Activated CD4-positive, CD25-positive, alpha-beta regulatory T cell treated with anti-CD3 and anti-CD28 coated beads, Interleukin-2, amount 50 U/mL, for 72 hours (primary cell): ENCODE measurements at regions not wholly inside any gene's neighbourhood (a gene's known extent, or its start where the extent isn't known, plus 50 kb on each side); places are given as distances from the start of the nearest gene placed in this dataset.
A peak's percentile ranks its signal among the peaks of the same experiment; 100 is the strongest.
"Not testable (repeated sequence)": the region's sequence is repeated elsewhere in the genome, so short reads cannot be mapped to it uniquely, and the experiment has no call there.

Experiments used
- DNase-seq: peaks from one replicate; pipeline ENCODE4 v3.0.0; 2021

GRCh38 chr14:95818581-95818980 is 58.1 kb upstream of the TUNAR start:
- DNase-seq = no peak

DNA sequence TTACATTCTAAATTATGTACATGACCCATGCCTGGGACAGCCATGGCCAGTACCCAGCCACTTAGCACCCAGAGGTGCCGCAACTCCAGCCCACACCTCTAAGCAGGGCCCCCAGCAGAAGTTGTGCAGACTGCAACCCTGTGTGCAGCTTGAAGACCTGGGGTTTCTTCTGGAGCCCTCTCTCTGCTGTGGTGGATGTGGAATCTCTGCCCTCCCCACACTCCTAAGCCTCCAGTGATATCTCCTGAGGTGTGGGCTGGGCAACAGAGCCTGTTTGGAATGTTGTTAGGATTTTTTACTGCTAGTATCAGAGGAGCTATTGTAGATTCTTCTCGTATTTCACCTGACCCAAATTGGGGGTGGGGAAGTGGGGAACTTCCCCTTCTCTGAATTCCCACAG is 59.4 kb upstream of the TUNAR start:
- DNase-seq = no peak

DNA sequence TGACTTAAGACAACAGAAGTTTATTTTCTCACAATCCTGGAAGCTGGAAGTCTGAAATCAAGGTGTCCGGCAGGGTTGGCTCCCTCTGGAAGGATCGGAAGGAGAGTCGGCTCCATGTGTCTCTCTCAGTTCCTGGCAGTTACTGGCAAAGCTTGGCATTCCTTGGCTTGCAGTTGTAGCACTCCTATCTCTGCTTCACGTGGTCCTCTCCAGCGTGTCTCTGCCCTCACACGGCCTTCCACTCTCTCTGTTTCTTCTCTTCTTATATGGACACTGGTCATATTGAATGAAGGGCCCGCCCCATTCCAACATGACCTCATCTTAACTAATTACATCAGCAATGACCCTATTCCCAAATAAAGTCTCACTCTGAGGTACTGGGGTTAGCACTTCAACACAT is 60.1 kb upstream of the TUNAR start:
- DNase-seq = no peak

DNA sequence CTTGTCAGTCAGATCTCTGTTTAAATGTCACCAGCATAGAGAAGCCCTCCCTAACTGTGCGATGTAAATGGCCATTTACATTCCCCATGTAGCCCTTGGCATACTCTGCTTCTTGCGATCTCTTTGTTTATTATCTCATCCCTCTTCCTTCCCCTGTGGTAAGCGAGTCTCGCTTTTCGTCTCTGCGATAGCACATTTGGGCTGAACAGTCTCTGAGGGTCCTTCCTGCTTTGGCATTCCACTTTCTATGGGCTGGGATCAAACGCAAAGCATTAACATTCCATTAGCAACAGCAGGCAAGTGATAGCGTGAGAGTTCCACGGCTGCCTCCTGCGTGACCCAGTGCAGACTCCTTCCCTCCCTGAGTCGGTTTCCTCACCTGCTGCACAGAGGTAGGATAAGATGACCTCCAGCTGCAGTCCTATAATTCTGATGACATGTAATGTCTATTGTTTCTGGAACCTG is 61.4 kb upstream of the TUNAR start:
- no peak for DNase-seq

GRCh38 chr14:95814363-95815225 is 62.0 kb upstream of the TUNAR start:
- no peak for DNase-seq

DNA sequence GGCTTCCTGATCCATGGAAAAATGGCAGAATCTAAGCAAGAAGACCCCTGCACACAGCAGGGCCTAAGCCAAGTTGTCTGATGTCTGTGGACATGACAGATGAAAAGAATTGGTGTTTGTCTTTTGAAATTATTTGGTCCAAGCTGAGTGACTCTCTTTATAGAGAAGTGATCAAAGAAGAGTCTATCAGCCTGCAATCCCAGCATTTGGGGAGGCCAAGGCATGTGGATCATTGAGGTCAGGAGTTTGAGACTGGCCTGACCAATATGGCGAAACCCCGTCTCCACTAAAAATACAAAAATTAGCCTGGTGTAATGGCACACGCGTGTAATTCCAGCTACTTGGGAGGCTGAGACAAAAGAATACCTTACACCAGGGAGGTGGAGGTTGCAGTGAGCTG is 64.8 kb upstream of the TUNAR start:
- no peak for DNase-seq

DNA sequence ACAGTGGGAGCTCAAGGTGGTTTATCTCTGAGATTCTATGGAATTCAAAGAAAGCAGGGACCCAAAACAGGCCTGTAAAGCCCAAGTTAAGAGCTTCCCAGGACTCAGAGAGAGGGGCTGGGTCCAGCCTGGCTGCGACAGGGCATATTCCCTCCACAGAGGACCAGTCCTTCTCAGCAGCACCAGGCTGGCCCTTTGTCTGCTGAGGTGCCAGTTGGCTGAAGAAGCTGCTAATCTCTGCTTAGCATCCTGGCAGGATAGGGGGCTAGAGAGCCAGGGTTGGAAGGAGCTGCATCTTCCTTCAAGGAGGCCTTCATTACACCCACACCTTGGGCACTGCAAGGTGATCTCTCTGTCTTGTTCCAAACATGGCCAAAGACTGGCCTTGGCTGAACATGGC is 68.3 kb upstream of the TUNAR start:
- no peak for DNase-seq

DNA sequence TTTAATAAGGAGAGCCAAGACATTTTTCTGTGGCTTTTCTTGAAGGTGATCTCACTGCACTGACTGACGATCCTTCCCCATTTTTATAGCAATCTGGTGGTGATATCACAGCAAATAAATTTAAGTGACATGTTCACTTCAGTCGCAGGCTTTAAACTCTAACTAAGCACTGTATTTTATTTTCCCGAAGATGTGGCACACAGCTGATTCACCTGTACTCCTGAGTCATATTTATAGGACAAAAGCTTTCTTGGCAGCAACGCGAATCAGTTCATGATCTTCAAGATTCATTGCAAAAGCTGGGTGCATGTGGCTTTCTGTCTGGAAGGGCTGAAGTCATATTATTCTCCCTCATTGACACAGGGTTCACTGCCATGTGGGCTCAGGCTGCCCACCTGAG is 79.8 kb upstream of the TUNAR start:
- no peak for DNase-seq

DNA sequence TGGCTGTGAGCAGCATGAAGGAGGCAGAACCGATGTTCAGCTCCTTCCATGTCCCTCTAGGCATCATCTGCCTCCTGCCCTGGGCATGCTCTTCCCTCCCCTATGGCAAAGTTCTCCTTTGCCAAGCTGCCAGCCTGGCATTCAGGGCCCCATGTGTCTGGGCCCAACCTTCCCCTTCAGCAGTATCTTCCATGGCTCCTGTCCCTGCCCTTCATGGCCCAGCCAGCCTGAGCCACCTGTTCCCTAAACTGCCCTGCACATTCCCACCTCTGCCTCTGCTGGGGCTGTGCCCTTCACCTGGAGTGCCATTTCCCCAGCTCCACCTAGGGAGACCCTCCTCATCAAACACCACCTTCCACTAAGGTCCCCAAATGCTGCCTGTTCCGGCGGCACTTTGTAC is 74.0 kb upstream of the TCL1A start:
- no peak for DNase-seq

DNA sequence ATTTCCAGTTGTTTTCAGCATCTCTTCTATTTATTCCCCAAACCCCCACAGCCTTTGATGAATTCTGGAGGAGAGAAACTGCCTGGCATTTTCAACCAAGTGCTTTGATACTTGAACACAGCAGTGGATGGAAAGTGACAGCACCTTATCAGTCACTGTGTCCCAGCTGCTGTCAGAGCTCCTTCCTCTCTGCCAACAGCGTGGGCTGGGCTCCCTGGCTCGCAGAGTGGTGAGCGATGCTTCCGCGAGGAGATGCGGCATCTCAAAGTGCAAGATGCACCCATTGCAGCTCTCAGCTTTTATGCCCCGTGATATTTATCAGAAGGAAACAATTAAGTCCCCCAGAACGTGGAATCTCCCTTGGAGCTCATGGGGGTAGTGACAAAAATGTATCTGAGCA is 72.6 kb upstream of the TCL1A start:
- DNase-seq = no peak

- no peak for DNase-seq
These were observed 70.2 kb upstream of the TCL1A start for GRCh38 chr14:95784137-95784536.

GRCh38 chr14:95776798-95777534 is 63.0 kb upstream of the TCL1A start:
- DNase-seq = no peak

DNA sequence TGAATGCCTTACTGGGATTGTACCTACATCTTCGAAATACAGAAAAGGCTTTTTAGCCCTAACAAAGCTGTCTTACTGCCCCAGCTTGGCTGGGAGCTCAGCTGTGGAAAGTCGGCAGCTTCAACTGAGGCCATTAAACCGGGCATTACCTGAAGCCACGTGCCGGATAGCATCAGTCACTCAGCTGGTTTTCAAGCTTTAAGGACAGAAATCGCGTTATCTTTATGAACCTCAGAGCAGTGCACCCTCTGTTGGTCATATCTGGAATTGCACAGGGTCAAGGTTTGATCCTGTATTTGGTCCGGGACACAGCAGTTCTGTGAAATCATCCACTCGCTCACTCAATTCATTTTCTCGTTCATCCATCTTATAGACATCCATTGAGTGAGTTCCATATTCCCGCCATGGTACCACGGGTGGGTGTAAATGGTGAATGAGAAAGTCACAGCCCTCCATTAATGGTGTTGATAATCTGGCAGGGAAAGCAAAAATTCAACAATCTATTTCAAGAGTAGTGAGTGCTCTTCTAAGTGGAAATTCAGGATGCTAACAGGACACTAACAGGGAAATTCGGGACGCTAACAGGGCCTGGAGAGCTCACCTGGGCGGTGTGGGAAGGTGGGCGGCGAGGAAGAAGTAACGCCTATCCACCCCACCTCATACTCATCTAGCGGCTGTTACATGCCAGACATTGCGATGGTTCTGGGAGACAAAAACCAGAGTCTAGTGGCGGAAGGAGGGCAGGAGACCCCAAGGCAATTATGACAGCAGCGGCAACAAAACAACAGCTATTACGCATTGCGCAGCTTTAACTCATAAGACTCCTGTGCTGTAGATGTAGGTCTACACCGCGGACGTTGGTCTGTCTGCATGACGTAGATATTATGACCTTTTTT is 60.6 kb upstream of the TCL1A start:
- peak; percentile 53 for DNase-seq

DNA sequence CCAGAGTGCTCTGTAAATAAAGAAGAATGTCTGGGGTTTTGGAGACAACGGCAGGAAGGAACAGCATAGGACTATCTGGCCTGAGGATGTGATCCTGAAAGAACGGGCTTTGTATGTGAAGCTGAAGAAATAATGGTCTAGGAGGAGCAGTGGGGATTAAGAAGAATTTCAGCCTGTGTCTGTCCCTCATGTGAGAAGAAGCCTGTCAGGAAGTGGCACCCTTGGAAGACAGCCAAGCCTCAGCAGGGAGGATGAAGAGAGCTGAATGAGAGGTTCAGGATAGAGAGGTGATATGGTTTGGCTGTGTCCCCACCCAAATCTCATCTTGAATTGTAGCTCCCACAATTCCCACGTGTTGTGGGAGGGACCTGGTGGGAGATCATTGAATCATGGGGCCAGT is 56.9 kb upstream of the TCL1A start:
- DNase-seq = no peak

- no peak for DNase-seq
These were observed 56.1 kb upstream of the TCL1A start for GRCh38 chr14:95769976-95770375.

- not testable (repeated sequence) for DNase-seq
These were observed 55.5 kb upstream of the TCL1A start for GRCh38 chr14:95769431-95769830.

- DNase-seq = no peak
These were observed 51.1 kb upstream of the TCL1A start for GRCh38 chr14:95765051-95765450.

GRCh38 chr14:95763875-95764274 is 50.0 kb upstream of the TCL1A start:
- no peak for DNase-seq
